PFSK-1 (cell line): ENCODE measurements at regions not wholly inside any gene's neighbourhood (a gene's known extent, or its start where the extent isn't known, plus 50 kb on each side); places are given as distances from the start of the nearest gene placed in this dataset.

Source experiments
- POLR2AphosphoS5 ChIP-seq: IDR thresholded peaks from 2 replicates; pipeline ENCODE4 v1.6.1; 2012; ENCODE audit warnings: low read depth, mild to moderate bottlenecking, control low read depth, low read length, moderate library complexity
- REST ChIP-seq, 2 experiments: IDR thresholded peaks; 2 replicates each; pipeline versions ENCODE4 v1.6.1 to v1.8.0; 2011 to 2012; ENCODE audit warnings: low read depth in 2 of 2, low read length in 2 of 2, control low read depth in 1 of 2, inconsistent platforms in 1 of 2, mild to moderate bottlenecking in 1 of 2, moderate library complexity in 1 of 2; ENCODE audit not compliant: insufficient read depth in 1 of 2
- SIN3A ChIP-seq: IDR thresholded peaks from 2 replicates; pipeline ENCODE4 v1.6.1; 2012; ENCODE audit warnings: mild to moderate bottlenecking, low read length, moderate library complexity, borderline replicate concordance; ENCODE audit not compliant: insufficient read depth

DNA sequence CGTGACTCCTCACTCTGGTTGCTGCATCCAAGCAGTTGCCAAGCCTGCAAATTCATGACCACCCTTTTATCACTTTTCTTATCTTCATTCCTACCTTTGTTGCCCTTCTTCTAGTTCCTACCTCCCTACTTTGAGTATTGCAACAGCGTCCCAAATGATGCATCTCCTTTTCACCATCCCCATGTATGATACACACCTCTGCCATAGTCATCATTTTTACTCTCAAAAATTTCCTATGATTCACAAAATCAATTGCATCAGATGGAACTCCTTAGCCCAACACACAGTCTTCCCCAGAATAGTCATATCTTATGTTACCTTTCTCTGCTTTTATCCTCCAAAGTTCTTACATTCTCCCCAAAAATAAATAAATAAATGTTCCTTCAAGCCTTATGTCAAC is 262.6 kb downstream of the TBL1XR1 start:
- no peak for TF ChIP-seq SIN3A
- no peak for TF ChIP-seq POLR2AphosphoS5
- TF ChIP-seq REST (IDR thresholded peaks at IDR 0.05; ENCODE audit: insufficient read depth in 1 of 2, low read depth in 2 of 2, low read length in 2 of 2): no peak
